Suprapubic skin (tissue), 4 donors: ENCODE measurements at regions not wholly inside any gene's neighbourhood (a gene's known extent, or its start where the extent isn't known, plus 50 kb on each side); places are given as distances from the start of the nearest gene placed in this dataset.

Experiments
- CTCF ChIP-seq, 2 donors: fragments of 200-600 bp in 1 of 2; fragments of 450-650 bp in 1 of 2; sonication (generic) in 1 of 2; IDR thresholded peaks; one replicate each; pipeline ENCODE4 v1.5.1; 2016 to 2019; ENCODE audit warnings: antibody characterized with exemption in 2 of 2, mild to moderate bottlenecking in 1 of 2, moderate library complexity in 1 of 2
- EP300 ChIP-seq: sonication (generic); formaldehyde crosslinking; IDR thresholded peaks from one replicate; pipeline ENCODE4 v1.6.1; 2017; ENCODE audit warnings: antibody characterized with exemption
- POLR2A ChIP-seq, 2 donors: fragments of 450-650 bp; IDR thresholded peaks; one replicate each; pipeline ENCODE4 v1.6.1; 2017; ENCODE audit warnings: antibody characterized with exemption in 2 of 2, mild to moderate bottlenecking in 2 of 2, moderate library complexity in 2 of 2
- POLR2AphosphoS5 ChIP-seq, 3 donors: sonication (generic); formaldehyde crosslinking; IDR thresholded peaks; one replicate each; pipeline ENCODE4 v1.6.1; 2017; ENCODE audit warnings: antibody characterized with exemption in 3 of 3

- no peak for TF ChIP-seq POLR2AphosphoS5 (IDR thresholded peaks at IDR 0.05)
- TF ChIP-seq POLR2A (IDR thresholded peaks at IDR 0.05): no peak
- no peak for TF ChIP-seq CTCF (IDR thresholded peaks at IDR 0.05)
- no peak for TF ChIP-seq EP300
Observed at GRCh38 chr1:204817341-204817740, 53.3 kb upstream of the NFASC start.
